Spleen (tissue), 11 donors: ENCODE measurements at regions not wholly inside any gene's neighbourhood (a gene's known extent, or its start where the extent isn't known, plus 50 kb on each side); places are given as distances from the start of the nearest gene placed in this dataset.

Source experiments
- DNase-seq: peaks from one replicate; pipeline ENCODE4 v3.0.0-alpha.2; 2020
- H3K27ac ChIP-seq, 8 donors: fragments of 200-600 bp; sonication (generic) in 7 of 8; 1 replicate in 4 of 8; 2 replicates in 4 of 8; pipeline versions ENCODE4 v1.5.0 to v1.8.0; 2016 to 2021; ENCODE audit warnings: inconsistent platforms in 4 of 8, mild to moderate bottlenecking in 4 of 8, moderate library complexity in 1 of 8
- H3K27me3 ChIP-seq, 7 donors: fragments of 200-600 bp; sonication (generic) in 6 of 7; replicated peaks in 1 of 7; 1 replicate in 4 of 7; 2 replicates in 3 of 7; pipeline versions ENCODE4 v1.5.0 to v1.8.0; 2016 to 2021; ENCODE audit warnings: inconsistent platforms in 3 of 7, mild to moderate bottlenecking in 1 of 7
- H3K36me3 ChIP-seq, 6 donors: fragments of 200-600 bp; sonication (generic) in 5 of 6; 1 replicate in 4 of 6; 2 replicates in 2 of 6; pipeline versions ENCODE4 v1.5.0 to v1.8.0; 2016 to 2021; ENCODE audit warnings: inconsistent platforms in 2 of 6
- H3K4me1 ChIP-seq, 6 donors: fragments of 200-600 bp; sonication (generic) in 5 of 6; 1 replicate in 3 of 6; 2 replicates in 3 of 6; pipeline versions ENCODE4 v1.5.0 to v1.8.0; 2016 to 2021; ENCODE audit warnings: inconsistent platforms in 3 of 6
- H3K4me3 ChIP-seq, 8 donors: fragments of 200-600 bp; sonication (generic) in 7 of 8; 1 replicate in 4 of 8; 2 replicates in 4 of 8; pipeline versions ENCODE4 v1.5.0 to v1.8.0; 2016 to 2021; ENCODE audit warnings: inconsistent platforms in 4 of 8, mild to moderate bottlenecking in 4 of 8, moderate library complexity in 2 of 8
- H3K9me3 ChIP-seq, 8 donors: fragments of 200-600 bp; sonication (generic) in 7 of 8; 1 replicate in 4 of 8; 2 replicates in 4 of 8; pipeline versions ENCODE4 v1.5.0 to v1.8.0; 2016 to 2021; ENCODE audit warnings: inconsistent platforms in 4 of 8
- POLR2A ChIP-seq, 3 donors: fragments of 450-650 bp; IDR thresholded peaks; one replicate each; pipeline ENCODE4 v1.5.1; 2017; ENCODE audit warnings: antibody characterized with exemption in 3 of 3, mild to moderate bottlenecking in 1 of 3
- POLR2AphosphoS5 ChIP-seq, 3 donors: sonication (generic); formaldehyde crosslinking; IDR thresholded peaks; one replicate each; pipeline ENCODE4 v1.5.1; 2017; ENCODE audit warnings: antibody characterized with exemption in 3 of 3
- whole genome bisulfite sequencing, 5 donors: extraction: QIAGEN DNeasy Blood & Tissue Kit in 3 of 5; methylation state at CpG; one replicate each; pipeline versions ENCODE4 v1.1.5 to v1.1.7; 2013 to 2018; 5-methylcytosine and 5-hydroxymethylcytosine counted together
- intact Hi-C: fragments of 100-400 bp; cut with DNase I; formaldehyde crosslinking; loops from one replicate; pipeline ENCODE4 v1.15.0; 2023; ENCODE audit warnings: low total_unique reads
- TF ChIP-seq, protein P1 (sequence below), 11 experiments: fragments of 200-600 bp in 7 of 11; fragments of 450-650 bp in 4 of 11; sonication (generic) in 4 of 11; IDR thresholded peaks in 8 of 11; conservative IDR thresholded peaks in 3 of 11; 1 replicate in 7 of 11; 2 replicates in 4 of 11; pipeline versions ENCODE4 v1.4.0 to v1.8.0; 2016 to 2021; ENCODE audit warnings: antibody characterized with exemption in 11 of 11, inconsistent platforms in 4 of 11, mild to moderate bottlenecking in 1 of 11
- donor health status: healthy with polysubstance abuse.
- donor health status: DM: no; HTN: no; CAD: no; lungs with moderate emphysema.
- donor health status: DM: no; HTN: no; CAD: no.
- donor health status: Bipolar disorder and iron deficiency.
- donor health status: healthy.
- donor health status: DM: no; HTN: no; CAD: no.
- donor health status: DM: yes; HTN: yes; CAD: no.

GRCh38 chr15:69848551-69849231 is 249.0 kb downstream of the TLE3 start:
- intact Hi-C loops, result no loop called here
- WGBS, 5 donors, result 46 to 67% (median 64%) methylated on average over 4 of the region's 4 CpGs
- TF ChIP-seq, protein P1, sequence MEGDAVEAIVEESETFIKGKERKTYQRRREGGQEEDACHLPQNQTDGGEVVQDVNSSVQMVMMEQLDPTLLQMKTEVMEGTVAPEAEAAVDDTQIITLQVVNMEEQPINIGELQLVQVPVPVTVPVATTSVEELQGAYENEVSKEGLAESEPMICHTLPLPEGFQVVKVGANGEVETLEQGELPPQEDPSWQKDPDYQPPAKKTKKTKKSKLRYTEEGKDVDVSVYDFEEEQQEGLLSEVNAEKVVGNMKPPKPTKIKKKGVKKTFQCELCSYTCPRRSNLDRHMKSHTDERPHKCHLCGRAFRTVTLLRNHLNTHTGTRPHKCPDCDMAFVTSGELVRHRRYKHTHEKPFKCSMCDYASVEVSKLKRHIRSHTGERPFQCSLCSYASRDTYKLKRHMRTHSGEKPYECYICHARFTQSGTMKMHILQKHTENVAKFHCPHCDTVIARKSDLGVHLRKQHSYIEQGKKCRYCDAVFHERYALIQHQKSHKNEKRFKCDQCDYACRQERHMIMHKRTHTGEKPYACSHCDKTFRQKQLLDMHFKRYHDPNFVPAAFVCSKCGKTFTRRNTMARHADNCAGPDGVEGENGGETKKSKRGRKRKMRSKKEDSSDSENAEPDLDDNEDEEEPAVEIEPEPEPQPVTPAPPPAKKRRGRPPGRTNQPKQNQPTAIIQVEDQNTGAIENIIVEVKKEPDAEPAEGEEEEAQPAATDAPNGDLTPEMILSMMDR (IDR thresholded peaks at IDR 0.05 in 8 of 11, conservative IDR thresholded peaks at IDR 0.05 in 3 of 11), result no peak
- TF ChIP-seq POLR2A (IDR thresholded peaks at IDR 0.05) (no peak), POLR2AphosphoS5 (IDR thresholded peaks at IDR 0.05) (no peak)

DNA sequence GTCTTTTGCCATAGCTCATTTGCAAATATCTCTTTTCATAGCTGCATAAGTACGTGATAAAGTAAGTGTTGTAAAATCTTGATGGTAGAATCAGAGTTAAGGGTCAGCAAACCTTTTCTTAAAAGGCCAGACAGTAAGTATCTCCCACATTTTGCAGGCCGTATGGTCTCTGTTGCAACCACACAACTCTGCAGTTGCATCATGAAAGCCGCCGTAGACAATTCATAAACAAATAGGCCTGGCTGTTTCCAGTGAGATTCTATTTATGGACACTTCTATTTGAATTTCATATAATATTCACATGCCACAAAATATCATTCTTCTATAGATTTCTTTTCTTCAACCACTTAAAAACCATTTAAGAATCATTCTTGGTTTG is 248.5 kb downstream of the TLE3 start:
- no peaks in the 10 kb centered on the region for H3K4me1 ChIP-seq
- peaks cover 0 to 14% (median 0%) of the 10 kb centered on the region in 7 donors for H3K27me3 ChIP-seq
- WGBS, 5 donors, result 69 to 90% (median 81%) methylated on average over 4 of the region's 4 CpGs
- peaks cover 0 to 8% (median 0%) of the 10 kb centered on the region in 8 donors for H3K9me3 ChIP-seq
- H3K36me3 ChIP-seq, result no peaks in the 10 kb centered on the region
- no peak for DNase-seq
- H3K4me3 ChIP-seq, result no peak overlapping the region
- no peak for TF ChIP-seq POLR2AphosphoS5 (IDR thresholded peaks at IDR 0.05)
- no peak for TF ChIP-seq POLR2A (IDR thresholded peaks at IDR 0.05)
- TF ChIP-seq, protein P1 (IDR thresholded peaks at IDR 0.05 in 8 of 11, conservative IDR thresholded peaks at IDR 0.05 in 3 of 11), result no peak
- intact Hi-C loops, result no loop called here
- no peak overlapping the region for H3K27ac ChIP-seq

More at GRCh38 chr15:69848551-69849231, 249.0 kb downstream of the TLE3 start:
- H3K27ac ChIP-seq, result no peak overlapping the region
- no peaks in the 10 kb centered on the region for H3K4me1 ChIP-seq
- no peaks in the 10 kb centered on the region for H3K36me3 ChIP-seq
- peaks cover 0 to 8% (median 0%) of the 10 kb centered on the region in 8 donors for H3K9me3 ChIP-seq
- H3K27me3 ChIP-seq, result peaks cover 0 to 19% (median 0%) of the 10 kb centered on the region in 7 donors
- no peak for DNase-seq
- H3K4me3 ChIP-seq, result no peak overlapping the region

DNA sequence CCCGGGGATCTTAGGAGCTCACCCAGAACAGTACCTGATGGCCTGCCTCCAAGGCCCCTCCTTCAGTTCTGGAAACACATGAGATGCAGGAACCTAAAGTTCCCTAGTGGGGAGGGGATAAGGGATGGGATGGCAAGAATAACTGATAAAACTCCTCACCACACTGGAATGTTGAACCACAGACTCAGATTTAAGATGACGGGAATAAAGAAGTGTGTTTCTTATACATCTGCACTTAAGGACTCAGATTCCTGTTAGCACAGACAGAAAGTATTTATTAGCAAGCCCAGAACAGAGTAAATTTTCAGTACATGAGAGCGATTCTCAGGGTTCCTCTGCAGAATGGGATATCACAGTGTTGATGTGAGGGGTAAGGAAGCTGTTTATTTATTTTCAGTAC is 245.2 kb downstream of the TLE3 start:
- intact Hi-C loops, result no loop called here
- H3K4me3 ChIP-seq, result no peak overlapping the region
- H3K27me3 ChIP-seq, result peaks cover 0 to 12% (median 0%) of the 10 kb centered on the region in 7 donors
- TF ChIP-seq, protein P1 (IDR thresholded peaks at IDR 0.05 in 8 of 11, conservative IDR thresholded peaks at IDR 0.05 in 3 of 11), result no peak
- TF ChIP-seq POLR2AphosphoS5 (IDR thresholded peaks at IDR 0.05) (no peak), POLR2A (IDR thresholded peaks at IDR 0.05) (no peak)
- 88 to 95% (median 91%) methylated on average over 3 of the region's 3 CpGs for WGBS, 5 donors
- H3K36me3 ChIP-seq, result no peaks in the 10 kb centered on the region
- DNase-seq, result no peak
- H3K4me1 ChIP-seq, result peaks cover 0 to 3% (median under 1%) of the 10 kb centered on the region in 6 donors
- no peak overlapping the region for H3K27ac ChIP-seq
- H3K9me3 ChIP-seq, result peaks cover 0 to 8% (median 0%) of the 10 kb centered on the region in 8 donors

DNA sequence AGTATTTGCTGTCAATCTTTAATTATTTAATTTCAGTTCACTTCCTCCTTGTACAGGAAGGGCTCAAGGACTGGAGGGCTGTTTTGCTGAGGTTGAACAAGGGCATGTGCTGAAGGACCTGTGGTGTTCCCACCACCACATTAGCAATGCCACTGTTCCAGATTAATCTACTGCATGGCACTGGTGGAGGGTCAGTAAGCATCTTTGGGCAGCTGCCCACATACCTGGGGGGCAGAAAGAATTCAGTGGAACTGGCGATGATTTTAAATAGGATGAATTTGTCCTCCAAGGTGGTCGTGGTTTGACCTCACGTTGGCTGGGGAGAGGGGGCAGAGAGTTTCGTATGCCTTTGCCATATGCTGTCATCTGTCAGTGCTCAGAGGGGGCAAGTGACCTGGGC is 244.8 kb downstream of the TLE3 start:
- H3K4me3 ChIP-seq, result no peak overlapping the region
- no peak overlapping the region for H3K27ac ChIP-seq
- no peaks in the 10 kb centered on the region for H3K36me3 ChIP-seq
- 87 to 96% (median 91%) methylated on average over 4 of the region's 4 CpGs for WGBS, 5 donors
- peaks cover 0 to 8% (median 0%) of the 10 kb centered on the region in 8 donors for H3K9me3 ChIP-seq
- DNase-seq, result peak; percentile 25
- H3K27me3 ChIP-seq, result peaks cover 0 to 12% (median 0%) of the 10 kb centered on the region in 7 donors
- TF ChIP-seq, protein P1 (IDR thresholded peaks at IDR 0.05 in 8 of 11, conservative IDR thresholded peaks at IDR 0.05 in 3 of 11), result no peak
- TF ChIP-seq POLR2A (IDR thresholded peaks at IDR 0.05), result no peak
- TF ChIP-seq POLR2AphosphoS5 (IDR thresholded peaks at IDR 0.05), result no peak
- intact Hi-C loops, result no loop called here
- peaks cover 0 to 7% (median 4%) of the 10 kb centered on the region in 6 donors for H3K4me1 ChIP-seq
